ENCODE measurements at regions not wholly inside any gene's neighbourhood (a gene's known extent, or its start where the extent isn't known, plus 50 kb on each side); places are given as distances from the start of the nearest gene placed in this dataset.
"Not testable (repeated sequence)": the region's sequence is repeated elsewhere in the genome, so short reads cannot be mapped to it uniquely, and the experiment has no call there.

DNA sequence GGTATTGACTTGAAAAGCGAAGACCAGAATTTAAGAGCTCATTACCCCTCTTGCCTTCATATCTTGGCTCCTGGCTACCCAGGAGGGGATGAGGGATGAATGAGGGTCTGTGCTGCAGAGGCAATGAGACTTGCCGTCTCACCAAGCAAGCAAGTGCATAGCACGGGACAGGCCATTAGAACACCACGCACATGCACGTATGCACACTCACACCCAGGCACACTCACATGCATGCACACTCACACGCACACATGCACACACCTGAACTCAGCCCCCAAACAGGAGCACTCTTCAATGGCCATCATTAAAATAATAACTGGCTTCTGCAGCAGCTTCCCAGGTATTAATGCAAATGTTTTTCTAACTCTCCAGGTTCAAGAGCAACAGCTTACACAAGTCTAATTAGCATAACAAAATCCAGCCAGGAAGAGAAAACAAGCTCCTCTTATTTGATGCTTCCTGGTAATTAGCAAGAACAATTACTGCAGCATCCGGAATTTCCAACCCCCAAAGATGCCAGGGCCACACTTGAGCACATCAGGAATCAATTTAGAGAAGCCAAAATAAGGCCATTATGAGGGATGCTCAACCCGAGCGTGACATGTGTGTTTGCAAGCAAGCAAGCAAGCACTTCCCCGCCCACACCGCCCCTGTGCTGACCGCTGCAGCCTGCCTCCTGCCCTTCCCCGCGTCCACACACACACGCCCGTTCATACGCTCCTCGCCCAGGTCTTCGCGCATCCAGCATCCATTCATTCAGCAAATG lies 171.6 kb upstream of the TNRC6C start:
- DNase-seq: no peak

GRCh38 chr17:77790143-77790829 lies 168.2 kb upstream of the TNRC6C start:
- no peak for DNase-seq

DNA sequence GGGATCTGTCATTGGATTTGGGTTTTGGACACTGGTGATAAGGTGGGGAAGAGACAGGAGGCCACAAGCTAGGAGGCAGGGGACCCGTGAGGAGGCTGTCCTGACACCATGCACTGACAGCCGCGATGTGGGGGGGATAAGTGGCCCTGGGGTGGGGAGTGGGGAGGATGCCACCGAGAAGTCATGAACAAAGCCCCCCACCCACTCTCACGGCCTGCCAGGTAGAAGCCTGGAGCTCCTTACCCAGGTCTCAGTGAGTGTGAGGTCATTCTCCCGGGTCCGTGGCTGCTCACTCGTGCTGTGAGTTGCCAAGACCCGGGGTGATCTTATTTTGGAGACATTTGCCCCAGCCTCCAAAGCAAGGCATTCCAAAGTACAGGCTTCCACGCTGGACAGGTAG lies 165.9 kb upstream of the TNRC6C start:
- no peak for DNase-seq

GRCh38 chr17:77793146-77793970 lies 165.1 kb upstream of the TNRC6C start:
- DNase-seq: no peak

- no peak for DNase-seq
These were observed 164.6 kb upstream of the TNRC6C start for GRCh38 chr17:77793971-77794235.

DNA sequence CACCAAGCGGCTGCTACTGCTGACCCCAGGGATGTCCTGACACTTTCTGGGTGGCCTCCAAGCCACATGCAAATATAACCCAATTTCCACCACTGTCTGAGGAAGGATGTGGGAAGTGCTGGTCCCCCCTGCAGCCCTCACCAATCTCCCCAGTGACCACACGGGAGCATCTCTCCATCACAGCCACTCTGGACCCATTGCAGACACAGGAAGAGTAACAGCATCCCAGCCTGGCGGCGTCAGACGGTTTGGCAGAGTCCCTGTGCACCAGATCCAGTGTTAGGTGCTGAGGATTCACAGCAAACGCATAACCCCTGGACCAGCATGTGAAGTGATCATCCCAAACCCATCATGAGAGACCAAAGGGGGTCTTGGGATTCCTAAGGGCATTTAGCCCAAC lies 163.7 kb upstream of the TNRC6C start:
- DNase-seq: no peak

DNA sequence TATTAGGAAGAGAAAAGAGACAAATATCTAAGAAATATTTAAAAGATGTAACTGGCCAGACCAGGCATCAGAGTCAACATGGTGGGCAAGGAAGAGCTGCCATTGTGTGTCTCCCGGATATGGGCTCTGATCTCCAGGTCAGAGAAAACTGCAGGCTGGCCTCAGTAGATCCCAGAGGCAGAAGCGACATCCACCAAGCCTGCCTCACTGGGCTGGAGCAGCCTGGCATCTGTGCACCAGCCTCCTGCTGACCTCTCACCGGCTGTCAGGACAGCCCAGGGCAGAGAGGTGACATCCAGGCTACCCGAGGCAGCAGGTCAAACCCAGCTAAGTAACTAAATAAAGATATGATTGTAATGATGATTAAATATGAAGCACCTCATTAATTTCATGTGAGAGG lies 162.8 kb upstream of the TNRC6C start:
- no peak for DNase-seq

DNA sequence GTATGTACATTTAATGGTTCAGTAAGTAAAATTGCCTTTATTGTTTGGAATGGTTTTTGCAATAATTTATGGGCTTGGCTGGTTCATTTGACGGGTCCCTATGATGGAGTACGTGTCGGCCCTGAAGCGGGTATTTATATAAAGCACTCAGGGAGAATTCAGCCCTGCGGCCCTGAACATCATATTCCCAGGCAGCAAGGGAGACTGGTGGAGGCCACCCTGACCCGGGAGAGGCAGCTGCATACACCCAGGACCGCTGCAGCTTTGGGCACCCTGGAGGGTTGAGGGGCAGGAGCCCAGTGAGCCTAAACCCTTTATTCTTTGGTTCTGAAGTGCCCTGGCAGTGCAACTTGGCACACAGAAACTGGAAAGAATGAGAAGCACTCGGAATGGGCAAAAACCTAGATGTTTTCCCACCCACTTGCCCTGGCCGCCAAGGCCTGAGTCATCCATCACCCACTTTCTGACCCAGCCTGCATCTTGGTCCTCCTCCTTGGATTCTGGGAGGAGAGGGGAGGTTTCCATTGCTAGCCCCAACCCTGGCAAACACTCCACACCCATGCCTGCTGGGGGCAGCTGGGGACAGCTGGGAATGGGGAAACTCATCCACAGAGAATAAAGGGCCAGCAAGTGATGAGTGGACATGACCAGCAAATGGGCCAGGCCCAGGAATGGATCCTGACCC lies 162.2 kb upstream of the TNRC6C start:
- no peak for DNase-seq

GRCh38 chr17:77798031-77798430 lies 160.5 kb upstream of the TNRC6C start:
- DNase-seq: no peak

DNA sequence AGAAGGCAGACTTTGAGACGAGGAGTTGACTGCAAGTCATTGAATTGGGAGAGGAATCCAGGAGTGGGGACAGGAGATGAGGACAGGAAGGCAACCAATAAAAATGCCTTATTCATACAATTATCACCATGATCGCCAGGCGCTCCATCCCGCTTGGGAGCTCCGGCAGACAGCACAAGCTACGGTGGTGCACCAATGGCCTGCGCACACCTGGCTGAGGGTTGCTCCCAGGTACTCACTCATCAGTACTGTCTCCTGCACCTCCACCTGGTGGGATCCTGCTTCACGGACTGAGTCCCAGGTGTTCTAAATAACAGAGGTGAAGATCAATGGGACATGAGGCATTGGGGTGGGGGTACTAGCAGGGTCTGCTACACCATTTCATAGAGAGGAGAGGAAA lies 160.0 kb upstream of the TNRC6C start:
- no peak for DNase-seq

- DNase-seq: no peak
These were observed 157.7 kb upstream of the TNRC6C start for GRCh38 chr17:77800816-77801215.

DNA sequence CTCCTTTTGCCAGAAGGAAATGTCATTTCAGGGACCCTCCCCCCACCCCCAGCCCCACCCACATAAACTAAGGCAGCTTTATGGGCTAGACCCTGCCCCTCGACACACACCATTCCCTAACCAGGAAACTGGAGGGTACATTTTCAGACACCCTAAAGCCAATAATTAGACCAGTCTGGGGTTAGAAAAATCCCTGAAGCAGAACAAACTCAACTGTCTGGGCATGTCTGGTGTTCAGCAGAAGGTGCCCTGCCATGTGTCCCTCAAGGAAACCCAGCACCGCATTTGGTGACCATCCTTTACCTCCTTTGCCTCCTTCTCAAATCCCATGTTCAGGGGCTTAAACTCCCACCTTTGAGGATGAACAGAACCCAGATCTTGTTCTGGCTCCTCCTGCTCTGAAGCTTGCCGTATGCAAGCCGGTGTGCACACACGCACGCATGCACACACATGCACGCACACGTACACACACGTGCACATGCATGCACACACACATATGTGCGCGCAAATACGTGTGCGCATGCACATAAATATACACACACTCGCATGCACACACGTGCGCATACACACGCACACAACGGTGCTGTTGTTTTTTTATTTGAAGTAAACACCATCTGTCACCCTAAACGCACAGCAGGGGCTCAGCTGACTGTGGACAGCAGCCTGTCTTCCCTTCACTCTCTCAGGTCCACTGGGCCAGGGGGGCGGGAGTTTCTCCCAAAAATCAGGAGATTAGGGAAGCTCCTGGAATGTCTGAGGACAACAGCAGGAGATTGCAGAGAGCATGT lies 156.8 kb upstream of the TNRC6C start:
- no peak for DNase-seq

DNA sequence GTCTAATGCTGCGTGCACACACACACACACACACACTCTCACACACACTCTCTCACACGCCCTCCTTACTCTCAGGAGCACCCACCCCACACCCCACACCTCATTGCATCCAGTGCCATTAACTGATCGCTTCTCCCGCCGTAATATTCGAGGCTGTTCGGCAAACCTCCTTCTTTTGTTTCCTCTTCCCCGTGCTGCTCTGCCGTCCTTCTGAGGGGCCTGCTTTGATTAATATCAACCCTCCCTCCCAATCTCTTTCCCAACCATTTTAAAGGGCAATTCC lies 156.2 kb upstream of the TNRC6C start:
- DNase-seq: no peak

DNA sequence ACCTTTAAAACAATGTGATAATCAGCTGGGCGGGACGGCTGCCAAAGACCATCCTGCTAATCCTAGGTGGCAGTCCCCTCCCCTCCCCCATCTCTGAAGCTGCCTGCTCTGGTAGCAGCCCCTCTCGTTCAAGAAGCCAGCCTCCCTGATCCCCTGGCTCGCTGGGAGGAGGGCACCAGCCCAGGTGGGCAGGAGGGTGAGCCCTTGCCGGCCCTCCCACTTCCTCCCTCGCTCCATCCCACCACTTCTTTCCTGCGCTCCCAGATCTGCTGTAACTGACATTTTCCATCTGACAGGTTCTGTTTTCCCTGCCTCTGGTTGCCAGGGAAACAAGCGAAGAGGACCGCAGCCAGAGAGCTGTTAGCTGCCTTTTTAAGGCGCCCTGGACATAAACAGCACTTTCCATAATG lies 155.7 kb upstream of the TNRC6C start:
- DNase-seq: no peak

GRCh38 chr17:77803726-77804125 lies 154.8 kb upstream of the TNRC6C start:
- DNase-seq: no peak

DNA sequence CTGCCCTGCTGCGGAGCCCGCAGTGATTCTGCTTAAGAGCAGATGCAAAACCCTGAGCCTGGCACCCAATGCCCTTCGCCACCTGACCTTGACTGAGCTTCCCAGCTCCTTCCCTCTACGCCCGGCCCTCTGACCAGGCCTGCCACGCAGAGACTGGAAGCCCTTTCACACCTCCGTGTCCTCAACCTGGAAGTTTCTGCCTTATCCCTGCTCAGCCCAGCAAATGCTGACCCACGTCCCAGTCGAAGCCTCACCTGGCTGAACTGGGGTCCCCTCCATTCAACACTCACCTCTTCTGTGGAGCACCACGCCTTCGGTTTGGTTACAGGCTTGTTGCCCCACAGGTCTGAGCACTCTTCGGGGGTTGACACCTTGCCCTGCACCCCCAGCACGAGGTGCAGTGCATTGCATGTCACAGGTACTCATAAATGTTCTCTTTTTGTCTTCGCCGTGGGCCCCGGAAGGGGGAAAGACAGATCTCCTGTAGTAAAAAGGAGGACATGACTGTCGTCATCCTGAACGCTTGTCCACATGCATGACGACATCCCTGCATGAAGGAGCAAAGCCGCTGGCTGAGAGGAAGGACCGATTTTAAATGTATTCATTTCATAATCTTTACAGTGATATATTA lies 153.6 kb upstream of the TNRC6C start:
- no peak for DNase-seq

DNA sequence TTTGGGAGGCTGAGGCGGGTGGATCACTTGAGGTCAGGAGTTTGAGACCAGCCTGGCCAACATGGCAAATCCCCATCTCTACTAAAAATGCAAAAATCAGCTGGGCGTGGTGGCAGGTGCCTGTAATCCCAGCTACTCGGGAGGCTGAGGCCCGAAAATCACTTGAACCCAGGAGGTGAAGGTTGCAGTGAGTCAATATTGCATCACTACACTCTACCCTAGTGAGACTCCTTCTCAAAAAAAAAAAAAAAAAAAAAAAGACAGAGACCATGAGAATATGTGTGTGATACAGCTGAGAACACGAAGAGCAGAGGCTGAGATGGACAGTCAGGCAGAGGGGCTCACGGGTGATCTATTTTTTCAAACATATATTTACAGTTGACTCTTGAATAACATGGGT lies 152.5 kb upstream of the TNRC6C start:
- not testable (repeated sequence) for DNase-seq

DNA sequence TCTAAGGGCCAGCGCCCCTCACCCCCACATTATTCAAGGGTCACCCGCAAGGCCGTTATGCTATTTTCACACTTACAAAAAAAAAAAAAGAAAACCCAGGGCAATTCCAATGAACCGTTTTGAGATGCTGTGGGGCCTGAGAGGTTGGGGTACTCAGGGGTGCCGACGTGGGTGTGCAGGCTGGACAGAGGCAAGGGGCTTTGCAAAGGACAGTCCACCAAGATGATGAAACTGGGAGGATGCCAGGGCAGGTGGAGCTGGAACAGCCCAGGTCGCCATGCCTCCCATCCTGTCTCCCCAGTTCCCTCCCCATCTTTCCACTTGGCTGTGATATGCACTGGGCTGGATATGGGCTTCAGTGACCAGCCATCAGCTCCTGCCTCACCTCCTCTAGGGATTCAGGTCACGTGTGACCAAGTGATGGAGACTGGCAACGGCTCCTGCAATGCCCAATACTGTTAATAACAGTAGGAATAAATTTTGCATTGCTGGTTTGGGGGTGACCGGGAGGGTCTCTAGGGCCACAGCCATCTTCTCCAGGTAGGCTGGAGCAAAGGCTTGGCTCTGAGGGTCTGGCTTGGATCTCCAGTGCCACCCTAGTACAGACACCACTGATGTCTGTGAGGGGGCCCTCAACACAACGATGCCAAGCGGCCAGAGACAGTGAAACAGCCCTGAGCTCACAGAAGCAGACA lies 151.3 kb upstream of the TNRC6C start:
- no peak for DNase-seq

DNA sequence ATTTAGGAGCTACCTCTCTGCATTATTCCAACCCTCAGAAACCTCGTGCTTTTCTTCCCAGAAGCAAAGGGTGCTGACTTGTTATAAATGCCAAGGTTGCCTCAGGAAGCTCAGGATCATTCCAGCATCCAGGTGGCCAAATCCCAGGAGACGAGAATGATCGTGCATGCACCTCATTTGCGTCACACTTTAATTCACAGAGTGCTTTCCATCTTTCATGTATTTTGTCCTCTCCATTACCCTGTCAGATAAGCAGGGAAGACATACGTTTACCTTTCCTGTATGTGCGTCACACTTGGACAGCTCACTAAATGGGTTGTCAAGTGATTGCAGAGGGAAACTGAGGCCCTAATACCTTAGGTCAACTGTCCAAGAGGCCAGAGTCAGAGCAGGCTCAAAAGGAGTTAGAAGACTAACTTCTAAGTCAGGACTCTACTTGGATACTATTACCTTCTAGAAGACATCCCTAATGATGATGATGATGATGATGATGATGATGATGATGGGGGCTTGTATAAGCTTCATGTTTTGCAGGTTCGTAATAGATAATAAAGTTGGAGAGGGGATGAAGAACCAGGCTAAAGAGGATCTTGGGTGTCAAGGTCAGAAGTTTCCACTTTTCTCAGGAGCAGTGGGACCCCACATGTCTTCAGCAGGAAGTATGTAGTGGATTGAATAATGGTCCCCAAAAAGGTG lies 150.6 kb upstream of the TNRC6C start:
- DNase-seq: no peak

DNA sequence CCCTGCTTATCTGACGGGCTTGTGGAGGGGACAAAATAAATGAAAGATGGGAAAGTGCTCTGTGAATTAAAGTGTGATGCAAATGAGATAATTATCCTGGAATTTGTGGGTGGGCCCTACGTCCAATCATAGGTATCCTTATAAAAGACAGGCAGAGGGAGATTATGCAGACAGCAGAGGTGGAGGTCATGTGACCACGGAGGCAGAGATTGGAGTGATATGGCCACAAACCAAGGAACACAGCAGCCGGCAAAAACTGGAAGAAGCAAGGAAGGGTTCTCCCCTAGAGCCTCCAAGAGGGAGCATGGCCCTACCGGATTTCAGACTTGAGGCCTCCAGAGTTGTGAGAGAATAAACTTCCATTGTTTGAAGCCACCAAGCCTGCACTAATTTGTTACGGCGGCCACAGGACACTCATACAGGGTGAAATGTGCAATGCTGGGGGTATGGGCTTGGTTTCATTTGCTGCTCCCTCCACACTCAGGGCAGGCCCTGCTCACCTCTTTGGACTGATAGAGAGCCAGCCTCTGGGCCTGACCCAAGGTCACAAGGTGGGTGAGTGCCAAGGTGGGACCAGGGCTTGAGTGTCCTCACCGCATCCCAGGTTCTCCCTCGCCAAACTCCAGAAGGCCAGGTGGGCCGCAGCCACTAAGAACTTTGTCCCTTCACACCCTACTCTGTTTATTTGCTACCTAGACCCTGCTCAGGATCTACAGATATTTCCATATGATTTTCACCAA lies 149.6 kb upstream of the TNRC6C start:
- DNase-seq: no peak
